ENCODE measurements at regions not wholly inside any gene's neighbourhood (a gene's known extent, or its start where the extent isn't known, plus 50 kb on each side); places are given as distances from the start of the nearest gene placed in this dataset.

- no peak for DNase-seq
Measured at GRCh38 chr3:76645724-76646123, 394.2 kb upstream of the ROBO2 start.

- DNase-seq: no peak
Measured at GRCh38 chr3:76646921-76647562, 392.9 kb upstream of the ROBO2 start.

GRCh38 chr3:76651784-76652183, 388.1 kb upstream of the ROBO2 start:
- no peak for DNase-seq

- no peak for DNase-seq
Measured at GRCh38 chr3:76652524-76652923, 387.4 kb upstream of the ROBO2 start.

DNA sequence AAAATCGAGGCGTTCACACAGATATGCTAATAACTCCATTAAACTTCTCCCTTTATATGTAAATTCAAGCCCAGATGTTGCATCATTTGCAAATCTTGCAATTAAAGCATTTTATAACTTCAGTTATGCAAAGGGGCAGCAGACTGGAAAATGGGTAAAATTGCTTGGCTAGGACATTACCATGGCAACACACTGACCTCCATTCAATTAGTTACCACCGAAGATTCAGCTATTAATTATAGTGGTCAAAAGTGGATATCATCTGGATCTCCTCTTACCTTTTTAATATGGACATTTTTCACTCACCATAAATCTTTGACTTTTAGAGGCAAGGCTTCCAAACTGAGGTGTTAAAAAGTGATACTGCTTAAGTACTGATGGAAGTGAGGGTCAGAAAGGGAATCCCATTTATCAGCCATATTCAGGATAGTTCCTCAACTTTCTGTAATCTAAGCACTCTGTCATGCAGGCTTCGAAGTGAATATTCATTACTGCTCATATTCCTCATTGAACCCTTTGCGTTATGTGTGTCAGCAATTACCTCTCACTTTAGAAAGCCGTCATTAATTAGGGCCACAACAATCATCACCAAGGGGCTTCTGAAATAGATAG, 386.2 kb upstream of the ROBO2 start:
- no peak for DNase-seq

DNA sequence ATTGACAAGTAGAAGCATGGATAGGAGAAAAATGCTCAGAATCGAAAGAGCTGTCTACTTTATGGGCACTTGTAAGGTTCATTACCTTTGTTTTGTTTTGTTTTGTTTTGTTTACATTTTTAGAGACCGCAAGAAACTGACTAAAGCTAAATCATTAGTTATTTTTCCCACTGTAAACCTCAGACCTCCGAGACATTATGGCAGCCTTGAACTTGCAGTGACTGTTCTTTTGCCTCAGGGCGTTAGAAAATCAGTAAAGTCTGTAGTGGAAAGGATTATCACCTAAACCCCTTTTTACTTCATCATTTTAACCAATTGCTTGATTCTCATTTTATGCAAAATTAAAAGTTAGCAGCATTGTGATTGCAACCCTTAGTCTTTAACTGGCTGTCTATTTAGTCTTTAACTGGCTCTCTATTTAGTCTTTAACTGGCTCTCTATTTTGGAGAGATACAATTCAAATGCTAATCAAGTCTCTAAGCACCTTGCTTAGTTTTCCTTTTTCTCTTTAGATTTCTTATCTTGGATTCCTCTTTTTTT, 383.3 kb upstream of the ROBO2 start:
- DNase-seq: no peak

GRCh38 chr3:76657909-76658308, 382.0 kb upstream of the ROBO2 start:
- DNase-seq: no peak

- no peak for DNase-seq
Measured at GRCh38 chr3:76661527-76662250, 378.2 kb upstream of the ROBO2 start.

DNA sequence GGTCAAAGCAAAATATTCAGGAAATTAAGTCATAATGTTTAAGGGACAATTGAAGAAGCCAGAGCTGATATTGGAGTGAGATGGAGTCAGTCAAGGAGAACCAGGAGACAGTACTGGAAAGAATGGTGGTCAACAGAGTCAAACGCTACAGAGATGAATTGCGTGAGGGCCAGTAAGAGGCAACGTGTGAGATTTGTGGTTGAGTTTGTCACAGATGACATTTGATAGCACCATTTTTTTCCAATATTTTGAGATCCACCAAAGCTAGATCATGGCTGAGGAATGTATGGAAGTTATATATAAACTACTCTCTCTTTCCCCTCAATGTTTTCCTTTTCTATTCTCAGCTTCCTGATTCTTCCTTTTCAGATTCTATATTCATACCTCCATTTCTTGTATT, 375.1 kb upstream of the ROBO2 start:
- no peak for DNase-seq

GRCh38 chr3:76668653-76669052, 371.2 kb upstream of the ROBO2 start:
- no peak for DNase-seq

DNA sequence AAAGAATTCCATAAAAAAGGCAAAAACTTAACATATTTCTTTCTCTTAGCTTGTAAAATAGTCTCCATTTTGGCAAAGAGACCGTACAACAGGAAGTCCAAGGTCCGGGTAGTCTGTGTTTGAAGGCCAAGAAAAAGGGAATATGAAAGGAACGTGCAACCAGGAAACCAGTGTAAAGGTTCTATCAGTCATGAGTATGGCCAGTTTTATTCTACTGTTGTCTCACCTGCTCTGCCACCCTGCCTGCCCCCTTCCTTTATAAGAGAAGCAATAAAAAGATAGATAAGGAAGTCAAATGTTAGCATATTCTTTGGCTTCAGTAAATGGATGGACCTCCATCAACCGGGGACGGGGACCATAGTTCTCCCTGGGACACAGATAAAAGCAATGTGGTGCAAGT, 370.6 kb upstream of the ROBO2 start:
- DNase-seq: no peak

DNA sequence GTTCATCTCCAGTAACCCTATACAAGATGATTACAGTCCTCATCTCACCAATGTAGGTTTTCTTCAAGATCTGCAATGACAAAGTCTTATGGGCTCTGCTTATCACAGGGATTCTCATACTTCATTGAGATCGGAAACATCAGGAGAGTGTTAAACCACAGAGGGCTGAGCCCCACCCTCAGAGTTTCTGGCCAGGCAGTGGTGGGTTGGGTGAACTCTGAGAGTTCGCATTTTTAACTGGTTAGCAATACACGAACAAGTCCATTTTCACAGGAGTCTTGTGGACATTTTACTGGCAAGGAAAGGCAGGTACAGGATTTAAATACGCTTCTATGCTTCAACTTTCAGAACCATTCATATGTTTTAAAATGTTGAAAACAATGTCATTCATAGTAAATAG, 366.7 kb upstream of the ROBO2 start:
- no peak for DNase-seq

DNA sequence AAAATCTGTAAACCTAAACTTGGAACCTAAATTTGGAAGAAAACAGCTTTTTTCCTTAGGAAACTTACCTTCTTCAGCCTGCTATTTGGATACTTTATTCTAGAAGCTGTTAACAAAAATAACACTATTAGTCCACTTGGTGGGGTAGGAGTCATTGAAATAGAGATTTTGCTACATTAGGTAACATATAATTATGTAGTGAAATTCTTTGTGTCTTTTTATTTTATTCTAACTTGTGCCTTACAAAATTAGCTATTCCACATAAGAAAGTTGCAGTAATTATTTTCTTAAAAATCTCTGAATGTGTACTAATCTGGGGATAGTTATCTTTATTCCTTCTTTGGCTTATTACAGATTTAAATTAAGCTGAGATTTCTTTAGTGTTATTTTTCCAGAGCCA, 360.4 kb upstream of the ROBO2 start:
- no peak for DNase-seq

DNA sequence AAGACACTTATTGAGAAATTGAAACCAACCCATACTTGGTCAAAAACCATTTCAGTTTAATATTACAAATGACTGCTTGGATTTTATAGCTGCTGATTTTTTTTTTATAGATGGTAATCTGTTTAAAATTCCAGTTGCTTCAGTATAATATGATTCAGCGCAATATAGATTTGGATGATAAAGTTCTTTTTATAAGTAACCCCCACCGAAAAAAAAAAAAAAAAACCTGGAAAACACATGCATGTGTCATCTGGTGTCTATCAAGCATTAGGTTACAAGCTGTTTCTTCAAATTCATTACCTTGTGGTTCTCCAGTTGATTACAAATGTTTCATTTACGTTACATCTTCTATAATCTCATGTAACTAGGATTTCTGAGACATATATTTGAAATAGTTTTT, 356.6 kb upstream of the ROBO2 start:
- DNase-seq: no peak

DNA sequence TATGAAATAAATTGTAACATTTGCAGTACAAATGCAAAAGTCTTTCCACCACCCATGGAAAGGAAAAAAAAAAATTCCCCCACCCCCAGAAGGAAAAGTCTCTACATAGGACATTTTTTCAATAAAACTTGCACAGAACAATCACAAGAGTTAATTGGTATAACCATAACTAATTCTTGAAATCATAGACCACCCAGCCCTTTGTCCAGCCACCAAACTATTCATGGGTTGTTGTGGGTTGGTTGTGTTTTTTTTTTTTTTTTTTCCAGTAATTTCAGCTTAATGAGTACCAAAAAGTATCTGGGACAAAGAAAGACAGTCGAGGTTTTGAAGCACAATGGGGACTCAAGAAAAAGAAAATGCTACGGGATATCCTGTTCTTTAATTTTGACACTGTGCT, 355.0 kb upstream of the ROBO2 start:
- no peak for DNase-seq

DNA sequence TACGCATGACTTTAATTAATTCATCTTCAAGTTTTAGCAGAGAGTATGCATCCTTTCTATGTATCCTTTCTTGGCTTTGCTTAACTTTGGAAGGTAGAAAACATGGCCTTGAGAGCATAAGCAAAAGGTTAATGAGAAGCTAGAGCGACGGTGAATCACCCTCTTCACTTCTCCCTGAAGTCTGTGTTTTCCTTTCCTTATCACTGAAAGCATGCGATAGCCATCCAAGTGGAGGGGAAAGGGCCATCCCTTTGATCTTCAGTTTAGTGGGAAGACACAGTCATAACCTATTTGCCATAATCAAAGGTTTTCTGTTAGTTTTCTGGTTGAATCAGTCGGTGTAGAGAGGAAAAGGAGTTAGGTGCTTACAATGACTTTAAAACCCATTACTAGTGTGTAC, 354.0 kb upstream of the ROBO2 start:
- no peak for DNase-seq

DNA sequence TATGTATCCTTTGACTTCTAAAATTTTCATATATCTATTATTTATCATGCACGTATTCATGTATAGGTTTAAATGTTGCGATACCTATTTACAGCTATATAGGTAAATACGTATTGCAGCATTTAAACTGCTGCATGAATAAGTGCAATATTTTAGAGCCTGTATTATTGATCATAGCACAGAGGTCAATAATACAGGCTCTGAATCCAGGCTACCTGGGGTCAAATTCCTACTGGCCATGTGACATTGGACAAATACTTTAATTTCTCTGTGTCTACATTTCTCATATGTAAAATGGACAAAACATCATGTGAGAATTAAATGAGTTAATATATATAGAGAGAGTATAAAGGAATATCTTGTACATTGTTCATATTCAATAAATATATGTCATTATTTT, 352.9 kb upstream of the ROBO2 start:
- DNase-seq: no peak

DNA sequence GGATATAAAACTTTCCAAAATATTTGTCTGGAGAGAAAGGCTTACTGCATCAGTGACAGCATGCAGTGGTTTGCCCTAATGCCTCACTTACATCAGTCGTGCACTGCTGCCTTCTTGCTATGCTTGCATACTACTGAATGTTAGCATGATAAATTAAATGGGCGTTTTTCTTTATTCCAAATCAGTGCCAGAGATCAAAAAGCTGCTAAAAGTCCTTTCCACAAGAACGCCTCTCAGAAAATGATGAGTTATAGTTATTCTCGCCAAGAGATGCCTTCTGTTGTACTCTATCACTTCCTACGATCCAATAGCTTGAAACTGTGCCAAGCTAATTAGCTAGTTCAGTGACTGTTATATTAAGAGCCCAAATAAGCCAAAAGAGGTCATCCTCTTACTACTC, 345.8 kb upstream of the ROBO2 start:
- no peak for DNase-seq

DNA sequence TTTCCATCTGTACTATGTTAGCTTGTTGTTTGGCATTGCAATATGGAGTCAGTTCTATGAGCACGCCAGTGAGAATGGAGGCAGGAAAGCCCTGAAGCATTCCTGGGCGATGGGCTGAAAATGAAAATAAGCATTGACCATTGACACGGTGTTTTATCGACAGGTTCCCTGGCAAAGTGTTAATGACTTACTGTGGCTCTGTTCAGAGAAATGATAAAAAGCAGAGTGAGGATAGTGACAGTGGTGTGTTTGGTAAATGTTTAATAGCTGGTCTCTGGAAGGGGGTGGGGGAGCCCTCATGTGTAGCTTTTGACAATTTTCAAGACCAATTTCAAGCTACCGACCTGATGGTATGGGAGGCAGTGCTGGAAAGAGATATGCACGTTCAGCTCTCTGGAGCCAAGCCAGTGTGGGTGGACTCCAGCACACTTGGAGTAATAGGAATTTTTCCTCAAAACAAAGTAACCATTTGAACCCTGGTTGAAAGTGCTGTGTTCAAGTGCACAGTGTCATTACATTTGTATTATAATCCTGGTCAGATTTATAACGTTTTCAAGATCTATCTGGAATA, 341.7 kb upstream of the ROBO2 start:
- DNase-seq: no peak

DNA sequence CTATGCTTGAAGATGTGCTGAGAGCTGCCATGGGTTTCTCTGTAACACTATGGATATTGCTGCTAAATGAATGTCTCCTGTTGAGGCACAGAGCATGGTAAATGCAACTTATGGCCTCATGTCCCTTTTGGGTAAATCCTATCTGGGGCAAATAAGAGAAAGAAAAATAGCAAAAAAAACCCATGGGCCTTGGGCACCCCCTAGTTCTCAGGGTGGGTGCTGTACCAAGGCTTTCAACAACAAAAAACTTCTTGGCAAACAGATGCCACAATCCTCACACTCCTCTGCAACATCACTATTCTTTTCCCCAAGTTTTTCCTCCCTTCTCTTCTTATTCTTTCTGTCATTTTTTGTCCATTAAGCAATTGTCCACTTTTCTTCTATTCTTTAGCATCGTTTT, 340.1 kb upstream of the ROBO2 start:
- DNase-seq: no peak

DNA sequence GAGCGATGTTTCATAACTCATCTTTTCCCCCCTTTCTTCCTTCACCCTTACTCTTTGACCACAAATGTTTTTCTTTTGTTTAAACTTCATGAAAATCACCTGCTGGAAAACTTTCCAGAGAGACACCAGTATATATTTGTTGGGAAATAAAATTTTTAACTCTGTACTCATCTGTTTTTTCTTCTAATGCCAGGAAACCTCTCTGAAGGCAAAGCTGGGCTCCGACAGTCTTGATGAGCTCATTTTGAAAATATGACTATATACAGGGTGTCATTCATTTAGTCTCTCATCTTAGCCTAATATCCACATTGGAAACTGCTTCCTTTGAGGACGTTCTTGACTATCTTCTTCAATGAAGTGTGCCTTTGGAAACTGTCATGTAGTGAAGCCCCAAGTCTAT, 339.6 kb upstream of the ROBO2 start:
- DNase-seq: no peak

- DNase-seq: no peak
Measured at GRCh38 chr3:76702676-76703075, 337.2 kb upstream of the ROBO2 start.

- no peak for DNase-seq
Measured at GRCh38 chr3:76715426-76715825, 324.5 kb upstream of the ROBO2 start.

GRCh38 chr3:76723366-76723765, 316.5 kb upstream of the ROBO2 start:
- DNase-seq: no peak

All from amniotic stem cell (primary cell).